T-helper 1 cell treated with Interleukin-12 subunit alpha and Interleukin-12 subunit beta and Interleukin-4 antibody, amounts not matched to agents 30 ng/mL and 1 ng/mL, for 36 hours (primary cell): ENCODE measurements at regions not wholly inside any gene's neighbourhood (a gene's known extent, or its start where the extent isn't known, plus 50 kb on each side); places are given as distances from the start of the nearest gene placed in this dataset.

Experiments used
- intact Hi-C: fragments of 100-400 bp; cut with micrococcal nuclease; formaldehyde crosslinking; loops from one replicate; pipeline ENCODE4 v1.15.1; 2024

DNA sequence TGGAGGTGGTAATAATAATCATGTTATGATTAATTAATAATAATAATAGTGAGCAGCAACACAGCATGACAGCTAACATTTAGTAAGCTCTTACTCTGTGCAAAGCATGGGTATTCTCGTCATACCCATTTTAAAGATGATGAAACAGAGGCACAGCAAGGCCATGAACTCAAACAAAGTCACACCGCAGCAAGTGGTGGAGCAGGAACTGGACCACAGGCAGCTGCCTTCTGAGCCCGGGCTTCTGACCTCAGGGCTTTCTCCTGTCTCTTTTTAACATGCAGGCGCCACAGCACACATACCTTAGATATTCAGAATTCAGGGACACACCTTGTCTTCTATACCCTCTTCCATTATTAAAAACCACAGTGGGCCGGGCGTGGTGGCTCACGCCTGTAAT lies 50.7 kb upstream of the SPATA12 start:
- intact Hi-C loops: no loop called here

DNA sequence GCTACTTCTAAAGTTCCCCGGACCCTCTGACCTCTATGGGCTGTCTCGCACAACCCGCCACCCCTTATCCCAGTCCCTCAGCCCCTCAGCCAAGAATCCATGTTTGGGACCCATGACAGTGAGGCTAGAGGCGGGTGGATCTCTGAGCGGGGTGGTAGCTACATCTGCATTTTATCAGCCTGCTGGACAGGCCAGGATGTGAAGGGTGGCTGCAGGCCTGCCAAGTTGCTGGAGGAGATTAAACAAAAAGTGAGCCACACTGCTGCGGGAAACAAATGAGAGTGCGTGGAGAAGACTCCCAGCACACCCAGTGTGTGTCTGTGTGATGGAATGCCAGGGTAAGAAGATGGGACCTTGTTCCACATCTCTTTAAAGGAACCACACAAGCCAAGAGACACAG lies 51.1 kb upstream of the SPATA12 start:
- intact Hi-C loops: no loop called here

DNA sequence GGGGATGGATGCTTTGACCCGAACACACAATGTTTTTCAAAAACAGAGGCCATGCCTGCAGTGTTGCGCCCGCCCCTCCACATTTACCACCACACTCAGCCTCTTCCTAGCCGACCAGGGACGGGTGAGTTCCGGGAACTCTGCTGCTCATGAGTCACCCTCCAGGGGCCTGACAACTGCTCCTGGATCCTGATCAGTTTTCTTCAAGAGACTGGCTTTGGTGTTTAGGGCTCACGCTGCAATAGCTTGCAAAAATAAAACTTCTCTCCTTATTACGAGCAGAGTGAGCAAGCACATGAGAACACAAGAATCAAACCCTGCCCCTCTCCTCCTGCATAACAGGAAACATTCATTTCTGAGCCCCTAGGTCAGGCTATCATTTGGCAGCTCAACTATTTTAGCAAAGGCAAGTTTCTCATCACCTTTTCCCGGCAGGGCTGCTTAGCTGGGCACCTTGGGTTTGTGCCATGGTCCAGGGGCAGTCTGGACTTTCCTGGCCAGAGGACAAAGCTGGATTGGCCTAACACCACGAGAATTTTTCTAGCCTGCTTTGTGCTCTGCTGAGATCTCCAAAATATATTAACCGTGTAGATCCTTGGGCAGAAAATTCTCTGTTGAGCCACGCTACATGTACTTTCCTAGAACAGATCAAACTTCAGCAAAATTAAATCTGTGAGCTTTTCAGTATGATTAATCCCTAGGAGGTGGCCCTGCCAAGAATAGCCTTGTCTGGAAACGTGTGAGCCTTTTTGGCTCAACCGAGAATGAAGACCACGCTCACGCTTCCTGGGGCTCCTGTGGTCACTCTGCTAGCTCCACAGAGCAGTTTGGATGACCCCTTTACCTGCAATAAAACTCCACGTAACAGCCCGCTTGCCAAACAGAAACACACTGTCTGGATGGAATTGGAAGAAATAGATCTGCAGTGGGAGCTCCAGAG lies 52.7 kb upstream of the SPATA12 start:
- intact Hi-C loops: no loop called here

DNA sequence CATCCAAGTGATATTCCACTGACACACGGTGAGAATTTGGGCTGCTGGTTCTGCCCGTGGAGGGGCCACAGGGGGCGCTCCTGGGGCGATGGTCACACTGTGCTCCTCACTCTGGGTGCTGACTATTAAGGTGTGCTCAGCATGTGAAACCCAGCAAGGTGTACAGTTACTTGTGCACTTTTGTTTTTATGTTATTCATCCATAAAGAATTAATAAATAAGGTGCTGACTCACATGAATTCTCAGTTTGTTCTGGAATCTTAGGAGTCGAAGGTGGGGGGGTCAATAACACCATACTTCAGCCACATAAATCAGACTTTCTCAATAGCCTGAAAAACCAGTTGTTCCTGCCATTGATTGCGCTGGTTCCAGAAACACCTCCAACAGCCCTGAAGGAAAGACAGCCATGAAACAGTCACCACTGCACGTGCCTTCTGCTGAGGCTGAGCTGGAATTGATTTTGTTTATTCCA lies 53.5 kb upstream of the SPATA12 start:
- intact Hi-C loops: no loop called here

DNA sequence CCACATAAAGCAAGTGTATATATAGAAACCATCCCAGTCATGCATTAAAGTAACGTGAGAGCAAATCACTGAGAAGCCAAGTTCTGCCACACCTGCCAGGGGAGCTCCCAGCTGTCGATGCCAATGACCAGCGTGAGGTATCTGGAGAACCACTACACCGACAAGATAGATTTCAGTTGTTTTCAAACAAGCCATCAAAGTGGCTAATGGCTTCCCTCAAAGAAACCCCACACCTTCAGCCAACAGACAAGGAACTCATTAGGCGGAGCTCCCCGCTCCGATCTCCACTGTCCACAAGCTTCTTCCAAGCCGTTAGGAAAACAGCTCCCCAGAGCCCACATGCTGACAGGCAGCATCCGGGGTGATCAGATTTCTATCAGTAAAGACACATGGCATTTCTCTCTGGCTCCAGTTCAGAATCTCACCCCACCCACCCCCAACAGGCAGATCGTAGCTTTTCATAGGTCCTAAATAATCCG lies 54.2 kb upstream of the SPATA12 start:
- intact Hi-C loops: no loop called here

DNA sequence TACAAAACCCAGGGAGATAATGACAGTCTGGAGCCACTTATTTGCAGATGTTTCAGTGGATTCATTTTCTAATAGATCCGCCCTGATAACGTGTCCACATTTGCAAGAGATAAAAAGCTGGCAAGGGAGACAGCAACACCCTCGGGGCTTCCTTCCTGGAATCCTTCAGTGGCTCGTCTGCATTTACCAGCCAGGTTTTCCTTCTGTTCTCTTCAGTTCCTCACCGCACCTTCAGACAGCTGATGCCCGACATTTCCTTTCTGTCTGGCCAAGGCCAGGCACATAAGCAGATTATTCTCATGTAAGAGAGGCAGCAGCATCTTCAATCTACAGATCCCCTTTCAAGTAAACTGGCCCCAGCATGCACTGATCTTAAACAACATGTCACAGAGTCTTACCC lies 56.2 kb upstream of the SPATA12 start:
- intact Hi-C loops: no loop called here

DNA sequence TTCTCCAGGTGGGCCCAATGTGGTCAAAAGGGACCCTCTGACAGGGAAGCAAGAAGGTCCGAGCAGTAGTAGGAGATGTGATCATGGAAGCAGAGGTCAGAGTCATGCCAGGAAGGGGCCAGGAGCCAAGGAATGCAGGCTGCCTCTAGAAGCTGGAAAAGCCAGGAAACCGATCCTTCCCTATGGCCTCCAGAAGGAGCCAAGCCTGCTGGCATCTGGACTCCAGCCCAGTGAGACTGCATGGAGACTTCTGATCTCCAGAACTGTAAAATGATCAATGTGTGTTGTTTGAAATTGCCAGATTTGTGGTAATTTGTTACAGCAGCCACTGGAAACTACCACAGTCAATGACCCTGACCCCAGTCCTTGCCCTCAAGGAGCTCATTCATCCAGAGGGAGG lies 56.8 kb upstream of the SPATA12 start:
- intact Hi-C loops: no loop called here

DNA sequence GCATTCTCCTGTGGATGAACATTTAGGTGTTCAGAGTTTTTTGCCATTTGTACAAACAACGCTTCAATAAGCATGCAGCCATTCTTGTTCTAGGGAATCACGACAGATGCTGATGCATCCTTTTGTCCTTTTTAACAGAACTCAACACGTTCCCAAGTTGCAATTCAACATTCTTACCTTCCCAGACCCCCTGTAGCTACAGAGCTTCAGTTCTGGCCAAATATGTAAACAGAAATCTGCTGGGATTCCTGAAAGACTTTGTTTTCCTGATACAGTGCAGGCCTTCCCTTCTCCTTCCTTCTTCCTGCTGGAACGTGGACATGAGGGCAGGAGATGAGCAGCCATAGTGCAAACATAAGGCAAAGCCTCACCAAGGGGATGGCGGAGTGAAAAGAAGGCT lies 59.1 kb upstream of the SPATA12 start:
- intact Hi-C loops: no loop called here

DNA sequence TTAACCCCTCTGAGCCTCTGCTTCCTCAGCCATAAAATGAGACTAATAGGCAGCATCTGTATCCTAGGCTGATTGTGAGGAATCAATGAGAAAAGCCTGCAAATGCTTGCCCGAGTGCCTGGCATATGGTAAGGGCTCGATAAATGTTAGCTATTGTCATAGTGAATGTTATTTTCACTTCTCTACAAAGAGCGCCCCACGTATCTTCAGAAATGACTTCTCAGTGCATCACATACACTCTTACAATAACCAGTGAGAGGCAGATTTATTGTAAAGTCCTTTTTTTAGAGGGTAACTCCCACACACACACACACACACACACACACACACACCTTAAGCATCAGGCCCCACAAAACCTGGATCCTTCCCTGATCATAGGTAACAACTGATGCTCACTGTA lies 60.5 kb upstream of the SPATA12 start:
- intact Hi-C loops: no loop called here

DNA sequence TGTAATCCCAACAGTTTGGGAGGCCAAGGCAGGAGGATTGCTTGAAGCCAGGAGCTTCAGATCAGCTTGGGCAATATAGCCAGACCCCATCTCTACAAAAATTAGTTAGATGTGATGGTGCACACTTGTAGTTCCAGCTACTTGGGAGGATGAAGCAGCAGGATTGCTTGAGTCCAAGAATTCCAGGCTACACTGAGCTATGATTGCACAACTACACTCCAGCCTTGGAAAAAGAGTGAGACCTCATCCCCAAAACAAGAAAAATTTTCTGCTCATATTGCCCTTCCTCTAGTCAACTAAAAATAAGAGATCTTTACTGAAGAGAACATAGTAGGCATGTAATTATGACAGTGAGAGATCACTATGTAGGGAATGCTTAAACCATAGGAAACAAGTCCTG lies 60.9 kb upstream of the SPATA12 start:
- intact Hi-C loops: no loop called here

DNA sequence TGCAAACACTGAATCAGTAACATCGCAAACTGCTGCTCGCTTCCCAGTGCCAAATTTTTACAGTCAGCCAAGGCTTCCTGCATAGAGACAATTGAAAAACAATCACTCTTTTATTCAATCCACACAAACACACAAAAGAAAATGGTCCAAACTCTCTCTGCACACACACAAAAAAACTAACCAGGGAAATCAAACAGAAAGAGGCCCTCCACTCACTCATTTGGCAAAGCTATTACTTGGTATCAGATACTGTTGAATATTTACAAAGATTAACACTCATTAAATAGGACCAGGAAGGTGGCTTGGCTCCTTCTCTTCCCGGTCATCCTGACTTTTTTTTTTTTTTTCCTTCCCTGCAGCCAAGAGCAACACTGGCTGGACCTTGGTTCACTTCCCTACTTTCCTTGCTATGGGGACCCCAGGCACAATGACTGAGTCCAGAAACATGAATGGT lies 62.4 kb upstream of the SPATA12 start:
- intact Hi-C loops: no loop called here

DNA sequence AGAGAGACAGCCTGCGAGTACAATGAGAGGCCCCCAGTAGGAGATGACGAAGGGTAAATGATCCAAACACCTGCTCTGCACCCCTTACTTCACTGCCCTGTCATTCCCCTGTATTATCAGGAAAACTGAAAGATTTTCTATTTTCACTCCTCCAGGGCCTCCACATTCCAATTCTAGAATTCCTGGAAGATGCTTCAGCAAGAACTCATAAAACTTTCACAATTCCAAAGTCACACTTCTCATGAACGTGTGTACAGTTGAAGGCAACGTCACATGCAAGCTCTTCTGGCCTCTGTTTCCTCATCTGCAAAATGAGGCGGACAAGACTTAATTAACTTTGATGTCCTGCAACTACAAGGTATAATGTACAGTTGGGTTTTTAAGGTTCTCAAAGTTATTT lies 62.8 kb upstream of the SPATA12 start:
- intact Hi-C loops: no loop called here

DNA sequence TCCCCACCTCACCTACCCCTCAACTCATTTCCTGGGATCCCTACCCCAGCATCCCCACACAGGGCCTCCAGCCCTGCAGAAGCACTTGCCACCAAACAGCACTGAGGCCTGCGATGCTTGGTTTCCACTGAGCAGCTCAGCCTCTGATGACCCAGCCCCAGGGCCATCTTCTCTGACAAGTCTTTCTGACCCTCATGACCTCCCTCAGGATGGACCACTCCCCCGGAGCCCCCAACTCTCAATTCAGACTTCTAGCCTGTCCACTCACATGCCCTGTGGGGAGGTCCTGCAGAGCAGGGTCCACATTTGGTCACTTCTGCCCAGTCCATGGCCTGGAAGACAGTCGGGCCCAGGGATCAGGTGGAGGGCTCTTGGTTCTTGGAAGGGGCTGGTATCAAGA lies 63.4 kb upstream of the SPATA12 start:
- intact Hi-C loops: no loop called here

DNA sequence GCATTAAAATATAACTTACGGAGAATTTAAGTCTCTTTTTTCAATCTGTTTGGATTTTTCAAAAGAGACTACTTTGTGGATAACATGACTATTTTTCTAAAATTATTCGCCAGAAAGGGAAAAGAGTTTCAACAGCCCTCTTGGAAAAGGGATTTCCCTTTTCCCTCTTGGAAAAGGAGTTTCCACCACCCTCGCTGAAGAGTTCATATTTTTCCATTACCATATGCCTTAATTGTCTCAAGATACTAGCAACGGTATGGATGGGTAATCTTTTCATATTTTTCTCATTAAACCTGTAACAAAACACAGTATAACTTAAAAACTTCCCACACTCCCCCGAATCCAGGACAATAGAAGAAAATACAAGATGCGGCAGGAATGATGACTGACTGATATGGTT lies 66.1 kb upstream of the SPATA12 start:
- intact Hi-C loops: loop anchor here (2.0 kb wide), 1 partner anchor 84 kb away; no protein-coding TSS in a partner anchor

DNA sequence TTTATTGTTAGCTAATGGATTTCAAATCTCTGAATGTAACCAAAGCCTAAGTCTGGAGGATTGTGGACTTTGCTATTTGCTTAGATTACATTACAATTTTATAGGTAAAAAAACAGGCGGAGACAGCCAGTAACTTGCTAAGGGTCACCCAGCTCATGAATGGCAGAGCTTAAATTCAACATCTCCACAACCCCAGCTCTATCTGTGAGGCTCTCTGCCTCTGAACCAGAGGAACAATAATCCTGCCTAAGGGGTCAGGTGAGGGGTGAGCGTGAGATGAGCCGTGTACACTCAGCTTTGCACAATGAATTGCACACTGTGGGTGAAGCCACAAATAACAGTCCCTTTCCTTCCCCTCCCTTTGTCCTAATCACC lies 69.8 kb upstream of the SPATA12 start:
- intact Hi-C loops: no loop called here

DNA sequence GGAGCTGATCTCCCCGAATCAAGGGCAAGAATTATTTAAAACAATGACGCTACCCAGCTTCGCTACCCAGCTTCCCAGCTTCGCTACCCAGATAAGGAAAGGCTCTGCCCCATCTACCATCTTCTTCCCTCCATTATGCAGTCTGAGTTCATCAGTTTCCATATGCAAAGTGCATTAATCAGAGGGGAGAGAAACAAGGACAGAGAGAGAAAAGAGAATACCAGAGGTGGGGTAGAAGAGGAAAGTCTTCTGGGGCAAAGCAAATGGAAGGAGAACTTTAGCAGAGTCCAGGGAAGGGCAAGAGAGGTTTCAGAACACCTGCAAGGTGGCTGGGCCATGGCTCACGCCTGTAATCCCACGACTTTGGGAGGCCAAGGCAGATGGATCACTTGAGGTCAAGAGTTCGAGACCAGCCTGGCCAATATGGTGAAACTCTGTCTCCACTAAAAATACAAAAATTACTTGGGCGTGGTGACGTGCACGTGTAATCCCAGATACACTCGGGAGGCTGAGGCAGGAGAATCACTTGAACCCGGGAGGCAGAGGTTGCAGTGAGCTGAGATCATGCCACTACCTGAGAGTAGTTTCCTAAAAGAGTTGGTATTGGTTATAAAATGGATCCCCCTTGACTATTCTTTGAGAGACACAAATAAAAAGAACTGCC lies 70.4 kb upstream of the SPATA12 start:
- intact Hi-C loops: loop anchor here (1.0 to 2.0 kb wide), 6 partner anchors 61 to 433 kb away; partner anchors contain the start of gene CCDC66

DNA sequence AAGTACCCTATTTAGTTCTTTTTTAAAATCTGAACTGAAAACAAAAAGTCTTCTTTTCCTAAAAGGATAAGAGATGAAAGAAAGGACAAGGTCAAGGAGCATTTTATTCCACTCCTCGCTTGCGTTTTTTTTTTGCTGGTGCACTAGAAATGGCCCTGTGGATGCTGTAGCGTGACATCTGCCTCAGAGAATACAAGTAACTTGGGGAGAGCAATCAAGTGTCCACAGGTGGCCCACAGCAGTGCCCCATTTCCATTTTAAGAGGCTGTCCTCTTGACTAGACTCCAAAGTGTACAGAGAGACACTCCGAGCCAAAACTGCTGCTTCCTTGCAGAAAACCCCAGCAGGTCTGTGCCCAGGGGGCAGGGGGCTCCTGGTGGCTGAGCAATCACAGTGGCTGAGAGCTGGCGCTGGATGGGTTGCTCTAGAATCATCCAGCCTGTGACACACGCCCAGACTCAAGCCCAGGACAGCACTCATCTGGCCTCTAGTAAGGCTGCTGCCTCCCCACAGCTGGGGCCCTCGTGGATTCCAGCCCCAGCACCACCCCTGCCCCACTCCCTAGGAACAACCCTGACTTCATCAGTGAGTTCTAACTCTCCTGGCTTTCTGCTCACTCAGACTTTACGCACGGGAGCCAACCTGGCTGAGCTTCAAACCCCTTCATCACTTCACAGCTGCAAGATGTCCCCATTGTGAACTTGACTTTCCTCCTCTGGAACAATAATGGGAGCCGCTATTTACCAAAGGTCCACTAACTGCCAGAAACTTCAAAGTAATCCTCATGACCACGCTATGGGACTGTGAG lies 71.1 kb upstream of the SPATA12 start:
- intact Hi-C loops: loop anchor here (1.0 to 2.0 kb wide), 6 partner anchors 61 to 433 kb away; partner anchors contain the start of gene CCDC66

DNA sequence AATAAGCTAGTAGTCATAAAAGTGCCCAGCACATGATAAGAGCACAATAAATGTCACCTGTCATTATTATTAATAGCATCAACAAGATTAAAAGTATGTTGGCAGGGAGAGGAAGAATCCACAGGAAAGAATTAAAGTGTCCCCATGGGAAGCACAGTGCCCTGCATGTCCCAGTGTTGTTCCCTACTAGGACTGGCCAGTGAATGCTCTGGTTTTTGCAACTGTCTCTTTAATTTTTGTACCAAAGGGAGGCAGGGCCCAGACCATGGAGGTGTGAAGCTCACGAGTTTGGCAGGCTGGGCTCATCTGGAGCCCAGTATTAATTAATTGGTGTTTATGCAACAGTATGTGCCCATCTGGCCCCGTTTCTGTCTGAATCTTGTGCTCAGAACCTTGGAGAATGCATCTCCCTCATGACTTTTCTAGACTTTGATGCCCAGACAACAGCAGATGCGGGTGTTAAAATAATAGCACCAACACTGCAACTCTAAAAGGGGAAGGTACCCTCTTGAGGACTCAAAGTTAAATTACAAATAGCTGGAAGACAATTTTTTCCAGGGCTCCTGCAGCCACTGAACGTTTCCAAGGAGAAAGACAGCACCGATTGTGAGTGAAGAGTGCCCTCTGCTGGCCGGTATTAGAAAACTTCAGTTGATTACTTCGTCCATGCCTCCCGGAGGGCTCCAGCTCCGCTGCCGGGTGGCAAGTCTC lies 71.9 kb upstream of the SPATA12 start:
- intact Hi-C loops: loop anchor here (1.0 to 2.0 kb wide), 6 partner anchors 60 to 432 kb away; partner anchors contain the start of gene CCDC66

DNA sequence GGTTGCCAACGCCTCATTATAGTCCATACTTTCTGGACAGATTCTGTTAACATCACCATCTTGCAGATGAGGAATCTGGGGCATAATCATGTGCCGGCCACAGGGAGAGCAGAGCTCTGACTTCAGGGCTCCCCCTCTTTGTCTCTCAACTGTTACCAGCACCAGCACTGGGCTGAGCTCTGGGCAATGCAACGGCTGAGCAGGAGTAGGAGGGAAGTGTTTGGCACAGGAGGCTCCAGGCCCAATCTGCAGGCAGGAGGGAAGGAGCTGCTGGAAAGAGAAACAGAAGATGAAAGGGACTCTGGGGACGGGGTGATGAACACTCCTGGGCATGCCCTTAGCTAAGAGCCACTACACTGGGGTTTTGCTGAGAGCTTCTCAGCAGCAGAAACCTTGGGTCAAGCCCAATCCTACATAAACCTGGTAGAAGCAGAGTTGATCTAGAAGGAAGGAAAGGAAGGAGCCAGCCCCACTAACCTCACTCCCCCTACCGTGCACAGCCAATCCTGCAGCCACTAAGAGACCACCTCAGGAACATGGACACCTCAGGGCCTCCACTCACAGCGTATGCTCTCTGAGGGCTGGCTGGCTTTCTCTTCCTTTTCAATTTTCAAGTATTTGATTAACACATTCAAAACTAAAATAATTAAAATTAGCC lies 73.1 kb upstream of the SPATA12 start:
- intact Hi-C loops: no loop called here

DNA sequence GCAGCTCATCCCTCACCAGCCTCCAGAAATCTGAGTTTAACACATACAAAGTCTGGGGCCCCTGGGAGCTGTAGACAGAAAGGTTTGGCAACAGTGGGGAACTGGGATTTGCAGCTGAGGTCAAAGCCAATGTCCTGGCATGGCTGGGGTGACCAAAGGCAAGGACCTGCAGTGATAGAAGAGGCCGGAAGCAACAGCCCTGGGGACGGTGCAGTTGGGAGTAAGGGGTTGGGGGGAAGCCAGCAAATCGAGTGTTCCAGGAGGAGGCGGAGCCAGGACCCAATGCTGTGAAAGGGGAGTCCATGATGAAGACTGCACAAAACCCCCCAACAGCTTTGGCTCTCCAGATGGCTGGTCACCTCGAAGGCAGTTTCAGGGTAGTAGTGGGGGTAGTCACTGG lies 74.1 kb upstream of the SPATA12 start:
- intact Hi-C loops: no loop called here
